ENCODE measurements at regions not wholly inside any gene's neighbourhood (a gene's known extent, or its start where the extent isn't known, plus 50 kb on each side); places are given as distances from the start of the nearest gene placed in this dataset.
A peak's percentile ranks its signal among the peaks of the same experiment; 100 is the strongest.
"Not testable (repeated sequence)": the region's sequence is repeated elsewhere in the genome, so short reads cannot be mapped to it uniquely, and the experiment has no call there.

- no peak for DNase-seq (ENCODE audit: low read depth in 2 of 2)
Observed at GRCh38 chr2:210730672-210731071, 174.3 kb downstream of the CPS1 start.

DNA sequence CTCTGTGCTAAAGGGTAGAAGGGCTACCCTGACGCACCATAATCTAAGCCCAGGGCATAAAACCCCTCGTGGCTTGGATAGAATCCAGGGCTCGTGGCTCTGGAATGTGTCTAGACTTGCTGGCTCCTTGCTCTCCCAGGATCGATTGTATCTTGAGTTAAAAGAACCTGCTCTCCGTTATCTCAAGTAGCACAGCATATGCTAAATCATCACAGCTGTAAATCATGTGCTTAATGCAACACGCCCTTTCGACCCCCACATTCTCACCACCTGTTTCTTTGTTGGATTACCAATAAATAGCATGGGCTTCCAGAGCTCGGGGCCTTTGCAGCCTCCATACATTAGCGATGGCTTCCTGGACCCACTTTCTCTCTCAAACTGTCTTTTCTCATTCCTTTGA is 190.4 kb downstream of the CPS1 start:
- not testable (repeated sequence) for DNase-seq (ENCODE audit: low read depth in 2 of 2)

DNA sequence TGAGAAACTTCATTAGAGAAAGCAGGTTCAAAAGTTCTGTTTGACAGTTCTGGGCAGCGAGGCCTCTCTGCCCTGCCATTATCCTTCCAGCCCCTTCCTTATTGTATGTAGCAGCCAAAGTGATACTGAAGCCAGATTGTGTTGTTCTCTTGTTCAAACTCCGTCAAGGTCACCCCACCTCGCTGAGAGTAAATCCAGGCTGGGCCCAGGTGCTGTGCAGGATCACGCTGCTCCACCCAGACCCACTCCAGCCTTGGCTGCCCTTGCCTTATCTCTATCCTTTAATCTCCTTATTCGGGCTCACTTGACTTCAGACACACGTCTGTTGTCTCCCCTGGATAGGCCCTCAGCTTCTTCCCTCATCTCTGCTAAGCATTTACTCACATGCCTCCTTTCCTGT is 196.1 kb downstream of the CPS1 start:
- no peak for DNase-seq (ENCODE audit: low read depth in 2 of 2)

DNA sequence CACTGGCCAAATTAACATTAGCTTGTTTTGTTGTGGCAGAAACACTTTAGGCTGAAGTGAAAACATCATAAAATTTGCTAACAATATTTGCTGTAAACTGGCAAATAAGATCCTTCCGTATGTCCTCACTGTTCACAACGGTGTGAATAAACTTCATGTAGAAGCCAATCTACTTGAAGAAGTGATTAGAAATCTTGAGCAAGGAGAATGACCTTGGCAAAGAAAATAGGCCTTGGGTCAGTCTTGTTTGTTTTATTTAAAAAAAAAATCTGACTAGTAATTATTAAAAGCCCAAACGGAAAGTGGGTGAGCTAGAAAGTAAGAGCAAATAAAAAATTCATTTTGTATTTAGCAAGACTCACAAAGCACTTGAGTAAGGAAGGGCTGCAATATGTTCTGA is 197.0 kb downstream of the CPS1 start:
- DNase-seq (ENCODE audit: low read depth in 2 of 2) = no peak

GRCh38 chr2:210756855-210757254 is 200.5 kb downstream of the CPS1 start:
- DNase-seq (ENCODE audit: low read depth in 2 of 2) = no peak

GRCh38 chr2:210762604-210763588 is 206.5 kb downstream of the CPS1 start:
- DNase-seq (ENCODE audit: low read depth in 2 of 2) = no peak

- no peak for DNase-seq (ENCODE audit: low read depth in 2 of 2)
Observed at GRCh38 chr2:210768329-210768910, 212.0 kb downstream of the CPS1 start.

DNA sequence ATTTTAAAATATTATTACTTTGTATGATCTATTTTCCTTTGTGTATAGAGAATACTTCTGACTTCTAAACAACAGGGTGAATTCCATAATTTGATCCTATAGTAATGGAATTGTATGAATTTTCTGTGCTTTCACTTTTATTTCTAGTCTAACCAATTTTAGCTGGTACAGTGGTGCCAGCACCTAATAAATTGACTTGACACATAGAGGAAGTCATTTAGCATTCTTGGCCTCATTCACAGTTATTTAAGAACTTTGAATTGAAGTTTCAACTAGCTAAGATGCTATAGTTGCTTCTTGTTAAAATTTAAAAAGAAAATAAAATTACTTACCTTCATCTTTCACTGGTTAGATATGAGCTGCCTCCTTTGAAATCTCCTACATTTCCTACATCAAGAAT is 220.4 kb downstream of the CPS1 start:
- DNase-seq (ENCODE audit: low read depth in 2 of 2) = no peak

DNA sequence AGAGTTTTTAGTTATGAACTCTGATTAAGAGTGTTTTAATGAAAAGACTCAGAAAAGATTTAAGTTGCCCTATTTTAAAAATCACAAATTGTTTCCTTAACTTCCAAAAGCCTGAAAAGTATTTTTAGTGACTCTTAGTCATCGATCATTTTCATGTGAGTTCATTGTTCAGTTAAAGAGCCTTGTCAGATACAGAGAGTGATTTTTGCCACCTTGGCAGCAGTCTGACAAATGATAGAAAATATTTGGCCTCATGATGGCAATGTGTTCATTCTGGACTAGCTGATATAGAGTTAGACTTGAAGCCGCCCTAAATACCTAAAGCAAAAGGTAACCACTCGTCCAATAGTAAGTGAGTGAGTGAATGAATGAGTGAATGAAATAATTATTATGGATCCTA is 225.8 kb downstream of the CPS1 start:
- DNase-seq (ENCODE audit: low read depth in 2 of 2) = no peak

- not testable (repeated sequence) for DNase-seq (ENCODE audit: low read depth in 2 of 2)
Observed at GRCh38 chr2:210787831-210788230, 231.4 kb downstream of the CPS1 start.

- no peak for DNase-seq (ENCODE audit: low read depth in 2 of 2)
Observed at GRCh38 chr2:210792000-210792399, 235.6 kb downstream of the CPS1 start.

- DNase-seq (ENCODE audit: low read depth in 2 of 2) = no peak
Observed at GRCh38 chr2:210795506-210795905, 239.1 kb downstream of the CPS1 start.

DNA sequence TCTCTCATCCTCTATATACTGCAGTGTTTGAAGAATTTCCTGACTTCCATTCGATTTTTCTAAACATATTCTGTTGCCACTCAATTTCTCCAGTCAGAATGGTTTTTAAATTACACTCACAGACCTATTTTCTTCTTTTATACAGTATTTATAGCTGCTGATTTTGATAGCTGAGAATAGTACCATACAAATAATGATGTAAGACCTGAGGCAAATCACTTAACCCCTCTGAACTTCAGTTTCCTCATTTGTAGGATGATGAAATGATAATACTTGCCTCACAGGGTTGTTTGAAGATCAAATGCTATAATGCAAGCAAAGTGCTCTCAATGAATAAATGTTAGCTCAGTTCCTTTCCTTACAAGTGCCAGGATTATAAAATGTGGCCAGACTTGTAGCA is 241.8 kb downstream of the CPS1 start:
- no peak for DNase-seq (ENCODE audit: low read depth in 2 of 2)

DNA sequence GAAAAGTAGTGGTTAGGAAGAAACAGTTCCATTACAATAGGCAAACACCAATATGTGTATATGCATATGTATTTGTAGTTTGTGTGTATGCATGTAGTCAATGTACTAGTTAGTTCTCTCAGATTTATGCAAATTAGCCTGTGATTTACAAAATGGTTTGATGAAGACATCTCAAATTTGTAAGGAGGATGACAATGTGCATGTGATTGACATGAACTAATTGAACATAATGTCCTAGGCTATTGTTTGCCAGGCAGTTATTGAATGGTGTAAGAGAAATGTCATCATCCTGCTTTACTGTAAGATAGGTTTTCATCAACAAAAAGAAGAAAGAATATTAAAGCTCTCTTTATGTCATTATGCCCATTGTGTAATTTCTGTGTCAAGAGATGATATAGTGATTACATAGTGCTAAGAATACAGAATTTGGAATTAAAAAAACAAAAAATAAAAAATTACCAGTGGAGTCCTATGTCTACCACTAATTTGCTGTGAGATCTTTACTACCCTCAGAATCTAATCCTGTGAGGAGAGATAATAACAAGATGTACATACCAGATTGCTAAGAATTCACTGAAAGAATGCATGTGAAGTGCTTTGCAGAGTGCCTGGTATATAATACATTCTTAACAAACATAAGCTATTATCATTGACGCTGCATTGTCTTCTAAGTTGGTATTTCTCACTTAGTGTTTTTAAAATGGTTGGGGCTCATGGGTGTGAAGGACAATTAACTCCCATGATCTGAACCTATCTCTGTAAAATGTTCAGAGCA is 258.0 kb downstream of the CPS1 start:
- DNase-seq (ENCODE audit: low read depth in 2 of 2) = no peak

DNA sequence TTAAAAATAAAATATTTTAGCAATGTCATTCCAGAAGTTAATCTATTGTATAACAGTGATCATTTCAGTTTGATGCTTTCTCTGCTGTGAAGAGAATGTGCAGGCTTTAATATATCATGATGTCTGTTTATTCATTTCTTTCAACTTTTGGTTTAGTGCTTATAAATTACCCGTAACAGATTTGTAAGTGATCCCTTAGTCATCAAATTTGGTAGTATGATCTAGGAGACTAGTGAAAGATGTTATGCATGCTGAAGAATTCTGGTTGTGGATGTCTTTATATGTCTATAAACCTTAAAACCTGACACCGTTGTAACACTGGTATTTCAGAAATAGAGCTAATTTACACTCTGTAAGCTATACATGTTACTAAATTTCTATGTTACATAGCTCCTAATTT is 260.4 kb downstream of the CPS1 start:
- no peak for DNase-seq (ENCODE audit: low read depth in 2 of 2)

DNA sequence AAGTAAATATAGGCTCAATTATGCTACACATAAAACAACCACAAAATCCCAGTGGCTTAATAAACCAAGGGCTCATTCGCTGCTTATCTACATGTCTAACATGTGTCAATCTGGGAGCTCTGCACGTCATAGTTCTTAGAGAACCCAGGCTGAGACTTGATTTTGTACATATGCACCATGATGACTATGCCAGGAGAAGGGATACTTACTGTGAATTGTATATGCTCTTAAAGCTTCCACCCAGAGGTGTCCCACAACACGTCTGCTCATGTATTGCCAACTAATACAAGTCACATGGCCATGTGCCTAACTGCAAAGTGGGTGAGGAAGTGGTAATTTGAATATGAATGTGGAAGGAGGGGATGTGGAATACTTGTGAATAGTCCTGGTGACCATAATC is 262.1 kb downstream of the CPS1 start:
- DNase-seq (ENCODE audit: low read depth in 2 of 2) = no peak

- no peak for DNase-seq (ENCODE audit: low read depth in 2 of 2)
Observed at GRCh38 chr2:210833403-210833802, 277.0 kb downstream of the CPS1 start.

DNA sequence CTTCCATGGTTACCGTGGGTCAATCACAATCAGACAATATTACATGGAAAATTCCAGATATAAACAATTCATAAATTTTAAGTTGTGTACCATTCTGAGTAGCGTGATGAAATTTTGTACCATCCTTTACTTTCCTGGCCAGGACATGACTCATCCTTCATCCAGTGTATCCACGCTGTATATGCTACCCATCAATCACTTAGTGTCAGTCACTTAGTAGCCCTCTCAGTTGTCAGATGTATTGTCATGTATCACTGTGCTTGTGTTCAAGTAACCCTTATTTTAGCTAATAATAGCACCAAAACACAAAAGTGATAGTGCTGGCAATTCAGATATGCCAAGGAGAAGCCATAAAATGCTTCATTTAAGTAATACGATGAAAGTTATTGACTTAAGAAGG is 282.6 kb downstream of the CPS1 start:
- DNase-seq (ENCODE audit: low read depth in 2 of 2) = peak in 1 of 2 donors; percentile 4

GRCh38 chr2:210839450-210839849 is 283.1 kb downstream of the CPS1 start:
- no peak for DNase-seq (ENCODE audit: low read depth in 2 of 2)

GRCh38 chr2:210842896-210843295 is 286.5 kb downstream of the CPS1 start:
- no peak for DNase-seq (ENCODE audit: low read depth in 2 of 2)

DNA sequence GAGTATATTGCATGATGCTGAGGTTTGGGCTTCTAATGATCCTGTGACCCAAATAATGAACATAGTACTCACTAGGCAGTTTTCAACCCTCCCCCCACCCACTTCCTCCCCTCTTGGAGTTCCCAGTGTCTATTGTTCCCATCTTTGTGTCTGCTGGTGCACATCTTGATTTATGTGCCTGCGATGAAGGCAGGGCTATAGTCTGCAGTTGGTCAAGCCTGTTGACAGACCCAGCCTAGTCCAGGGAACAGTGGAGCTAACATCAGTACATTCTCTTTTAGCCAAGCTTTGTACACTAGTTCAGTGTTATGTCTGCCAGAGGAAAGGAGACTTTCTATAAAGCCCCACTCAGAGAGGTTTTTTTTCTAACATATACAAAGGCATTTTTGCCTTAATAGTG is 287.6 kb downstream of the CPS1 start:
- DNase-seq (ENCODE audit: low read depth in 2 of 2) = no peak

DNA sequence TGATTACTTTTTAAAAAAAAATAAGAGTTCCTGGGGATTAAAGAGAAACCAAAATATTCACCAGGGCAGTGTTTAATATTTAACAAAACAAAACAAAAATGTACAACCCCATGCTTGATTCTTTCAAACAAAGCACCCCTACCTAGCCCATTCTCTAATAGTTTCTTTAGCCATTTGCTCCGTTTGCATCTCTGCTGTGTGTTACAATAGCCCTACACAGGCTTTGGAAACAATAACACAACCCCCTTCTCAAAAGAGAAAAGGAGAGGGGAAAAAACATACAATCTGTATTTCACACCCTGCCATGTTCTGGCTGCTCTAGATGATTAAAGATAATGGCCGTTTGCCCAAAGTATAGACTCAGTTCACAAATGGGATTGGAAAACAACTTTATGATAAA is 302.9 kb downstream of the CPS1 start:
- DNase-seq (ENCODE audit: low read depth in 2 of 2) = no peak

Measured in lung microvascular endothelial cell (primary cell).